Spleen (tissue), 11 donors: ENCODE measurements at regions not wholly inside any gene's neighbourhood (a gene's known extent, or its start where the extent isn't known, plus 50 kb on each side); places are given as distances from the start of the nearest gene placed in this dataset.
A peak's percentile ranks its signal among the peaks of the same experiment; 100 is the strongest.

Experiments
- DNase-seq: peaks from one replicate; pipeline ENCODE4 v3.0.0-alpha.2; 2020
- H3K27ac ChIP-seq, 8 donors: fragments of 200-600 bp; sonication (generic) in 7 of 8; 1 replicate in 4 of 8; 2 replicates in 4 of 8; pipeline versions ENCODE4 v1.5.0 to v1.8.0; 2016 to 2021; ENCODE audit warnings: inconsistent platforms in 4 of 8, mild to moderate bottlenecking in 4 of 8, moderate library complexity in 1 of 8
- H3K27me3 ChIP-seq, 7 donors: fragments of 200-600 bp; sonication (generic) in 6 of 7; replicated peaks in 1 of 7; 1 replicate in 4 of 7; 2 replicates in 3 of 7; pipeline versions ENCODE4 v1.5.0 to v1.8.0; 2016 to 2021; ENCODE audit warnings: inconsistent platforms in 3 of 7, mild to moderate bottlenecking in 1 of 7
- H3K36me3 ChIP-seq, 6 donors: fragments of 200-600 bp; sonication (generic) in 5 of 6; 1 replicate in 4 of 6; 2 replicates in 2 of 6; pipeline versions ENCODE4 v1.5.0 to v1.8.0; 2016 to 2021; ENCODE audit warnings: inconsistent platforms in 2 of 6
- H3K4me1 ChIP-seq, 6 donors: fragments of 200-600 bp; sonication (generic) in 5 of 6; 1 replicate in 3 of 6; 2 replicates in 3 of 6; pipeline versions ENCODE4 v1.5.0 to v1.8.0; 2016 to 2021; ENCODE audit warnings: inconsistent platforms in 3 of 6
- H3K4me3 ChIP-seq, 8 donors: fragments of 200-600 bp; sonication (generic) in 7 of 8; 1 replicate in 4 of 8; 2 replicates in 4 of 8; pipeline versions ENCODE4 v1.5.0 to v1.8.0; 2016 to 2021; ENCODE audit warnings: inconsistent platforms in 4 of 8, mild to moderate bottlenecking in 4 of 8, moderate library complexity in 2 of 8
- H3K9me3 ChIP-seq, 8 donors: fragments of 200-600 bp; sonication (generic) in 7 of 8; 1 replicate in 4 of 8; 2 replicates in 4 of 8; pipeline versions ENCODE4 v1.5.0 to v1.8.0; 2016 to 2021; ENCODE audit warnings: inconsistent platforms in 4 of 8
- CTCF ChIP-seq, 11 experiments: fragments of 200-600 bp in 7 of 11; fragments of 450-650 bp in 4 of 11; sonication (generic) in 4 of 11; IDR thresholded peaks in 8 of 11; conservative IDR thresholded peaks in 3 of 11; 1 replicate in 7 of 11; 2 replicates in 4 of 11; pipeline versions ENCODE4 v1.4.0 to v1.8.0; 2016 to 2021; ENCODE audit warnings: antibody characterized with exemption in 11 of 11, inconsistent platforms in 4 of 11, mild to moderate bottlenecking in 1 of 11
- POLR2A ChIP-seq, 3 donors: fragments of 450-650 bp; IDR thresholded peaks; one replicate each; pipeline ENCODE4 v1.5.1; 2017; ENCODE audit warnings: antibody characterized with exemption in 3 of 3, mild to moderate bottlenecking in 1 of 3
- POLR2AphosphoS5 ChIP-seq, 3 donors: sonication (generic); formaldehyde crosslinking; IDR thresholded peaks; one replicate each; pipeline ENCODE4 v1.5.1; 2017; ENCODE audit warnings: antibody characterized with exemption in 3 of 3
- WGBS, 5 donors: extraction: QIAGEN DNeasy Blood & Tissue Kit in 3 of 5; methylation state at CpG; one replicate each; pipeline versions ENCODE4 v1.1.5 to v1.1.7; 2013 to 2018; 5-methylcytosine and 5-hydroxymethylcytosine counted together
- intact Hi-C: fragments of 100-400 bp; cut with DNase I; formaldehyde crosslinking; loops from one replicate; pipeline ENCODE4 v1.15.0; 2023; ENCODE audit warnings: low total_unique reads
- donor health status: healthy with polysubstance abuse.
- donor health status: DM: no; HTN: no; CAD: no; lungs with moderate emphysema.
- donor health status: DM: no; HTN: no; CAD: no.
- donor health status: Bipolar disorder and iron deficiency.
- donor health status: healthy.
- donor health status: DM: no; HTN: no; CAD: no.
- donor health status: DM: yes; HTN: yes; CAD: no.

DNA sequence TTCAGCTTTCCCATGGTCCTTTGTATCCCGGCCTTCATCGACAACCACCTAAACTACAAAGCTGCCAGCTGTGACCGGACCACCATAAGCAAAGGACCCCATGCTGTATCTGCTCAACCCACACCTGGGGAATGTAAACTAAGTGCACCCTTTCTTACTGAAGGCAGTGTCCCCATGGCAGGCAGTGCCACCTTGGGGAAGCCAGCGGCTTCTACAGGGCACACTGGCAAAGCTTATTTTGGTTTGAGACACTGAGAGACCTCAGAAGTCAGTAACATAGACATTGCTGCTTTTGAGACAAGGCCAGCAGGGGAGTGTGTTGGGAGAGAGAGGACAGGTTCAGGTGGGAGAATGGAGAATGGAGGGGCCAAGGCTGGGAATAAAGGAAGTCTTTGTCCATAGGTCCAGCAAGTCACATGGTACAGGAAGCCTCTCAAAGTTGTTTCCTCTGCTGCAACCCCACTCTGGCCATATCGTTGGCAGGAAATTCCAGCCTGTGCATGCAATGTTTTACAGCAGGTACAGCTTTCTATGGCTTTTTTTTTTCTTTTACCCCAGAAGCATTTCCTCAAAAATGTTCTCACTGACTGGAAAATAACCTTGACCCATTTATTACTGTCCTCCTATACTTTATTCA lies 85.9 kb upstream of the NPVF start:
- WGBS, 5 donors, result 78 to 85% (median 81%) methylated on average over 5 of the region's 5 CpGs
- no peak for DNase-seq
- H3K4me3 ChIP-seq, result no peak overlapping the region
- H3K27me3 ChIP-seq, result peaks cover 0 to 6% (median 0%) of the 10 kb centered on the region in 7 donors
- H3K27ac ChIP-seq, result no peak overlapping the region
- H3K9me3 ChIP-seq, result no peaks in the 10 kb centered on the region
- no peaks in the 10 kb centered on the region for H3K36me3 ChIP-seq
- intact Hi-C loops, result no loop called here
- H3K4me1 ChIP-seq, result peaks cover 0 to 7% (median 0%) of the 10 kb centered on the region in 6 donors
- TF ChIP-seq POLR2AphosphoS5 (IDR thresholded peaks at IDR 0.05) (no peak), POLR2A (IDR thresholded peaks at IDR 0.05) (no peak), CTCF (IDR thresholded peaks at IDR 0.05 in 8 of 11, conservative IDR thresholded peaks at IDR 0.05 in 3 of 11) (no peak)

- H3K4me1 ChIP-seq, result peaks cover 0 to 7% (median 0%) of the 10 kb centered on the region in 6 donors
- no peaks in the 10 kb centered on the region for H3K9me3 ChIP-seq
- DNase-seq, result no peak
- WGBS, 5 donors, result 83 to 94% (median 89%) methylated on average over 10 of the region's 10 CpGs
- H3K4me3 ChIP-seq, result no peak overlapping the region
- H3K36me3 ChIP-seq, result no peaks in the 10 kb centered on the region
- TF ChIP-seq POLR2AphosphoS5 (IDR thresholded peaks at IDR 0.05) (no peak), CTCF (IDR thresholded peaks at IDR 0.05 in 8 of 11, conservative IDR thresholded peaks at IDR 0.05 in 3 of 11) (no peak), POLR2A (IDR thresholded peaks at IDR 0.05) (no peak)
- H3K27ac ChIP-seq, result no peak overlapping the region
- H3K27me3 ChIP-seq, result peaks cover 0 to 6% (median 0%) of the 10 kb centered on the region in 7 donors
- intact Hi-C loops, result no loop called here
These were observed 86.5 kb upstream of the NPVF start for GRCh38 chr7:25314731-25315267.

- DNase-seq, result no peak
- no peak for TF ChIP-seq CTCF (IDR thresholded peaks at IDR 0.05 in 8 of 11, conservative IDR thresholded peaks at IDR 0.05 in 3 of 11)
- TF ChIP-seq POLR2A (IDR thresholded peaks at IDR 0.05), result no peak
- TF ChIP-seq POLR2AphosphoS5 (IDR thresholded peaks at IDR 0.05), result no peak
- Histone ChIP-seq H3K9me3 (no peaks in the 10 kb centered on the region), H3K27ac (no peak overlapping the region), H3K36me3 (no peaks in the 10 kb centered on the region), H3K4me3 (no peak overlapping the region), H3K27me3 (peaks cover 0 to 6% (median 0%) of the 10 kb centered on the region in 7 donors), H3K4me1 (peaks cover 0 to 7% (median 0%) of the 10 kb centered on the region in 6 donors)
- intact Hi-C loops, result no loop called here
- WGBS, 5 donors, result 90 to 97% (median 95%) methylated on average over 2 of the region's 2 CpGs
These were observed 88.1 kb upstream of the NPVF start for GRCh38 chr7:25316366-25316765.

DNA sequence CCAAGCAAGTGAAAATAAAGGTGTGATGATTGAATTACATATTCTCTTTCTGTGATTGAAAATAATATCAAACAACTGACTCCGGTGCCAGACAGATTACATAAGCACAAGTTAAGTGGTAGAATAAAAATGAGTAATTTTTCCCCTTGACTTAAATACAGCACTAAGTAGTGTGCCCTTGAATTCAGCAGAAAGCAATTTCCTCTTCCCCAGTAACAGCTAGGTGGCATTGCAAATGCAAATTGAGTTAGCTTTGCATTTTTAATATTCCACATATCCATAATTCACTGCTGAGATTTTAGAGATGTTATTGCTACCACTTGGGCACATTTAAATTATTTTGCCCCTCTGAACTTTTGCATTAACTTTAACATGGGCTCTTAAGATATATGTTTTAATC lies 89.8 kb upstream of the NPVF start:
- H3K27me3 ChIP-seq, result peaks cover 0 to 11% (median 0%) of the 10 kb centered on the region in 7 donors
- TF ChIP-seq CTCF (IDR thresholded peaks at IDR 0.05 in 8 of 11, conservative IDR thresholded peaks at IDR 0.05 in 3 of 11) (peak in 1 of 11 experiments; percentile 17), POLR2AphosphoS5 (IDR thresholded peaks at IDR 0.05) (no peak), POLR2A (IDR thresholded peaks at IDR 0.05) (no peak)
- no peak overlapping the region for H3K4me3 ChIP-seq
- intact Hi-C loops, result no loop called here
- no peak overlapping the region for H3K27ac ChIP-seq
- no peak for DNase-seq
- H3K4me1 ChIP-seq, result peaks cover 0 to 7% (median 0%) of the 10 kb centered on the region in 6 donors
- H3K36me3 ChIP-seq, result no peaks in the 10 kb centered on the region
- no peaks in the 10 kb centered on the region for H3K9me3 ChIP-seq
- 55 to 81% (median 71%) methylated on average over 1 of the region's 1 CpG for WGBS, 5 donors
